ENCODE measurements at regions not wholly inside any gene's neighbourhood (a gene's known extent, or its start where the extent isn't known, plus 50 kb on each side); places are given as distances from the start of the nearest gene placed in this dataset.

DNA sequence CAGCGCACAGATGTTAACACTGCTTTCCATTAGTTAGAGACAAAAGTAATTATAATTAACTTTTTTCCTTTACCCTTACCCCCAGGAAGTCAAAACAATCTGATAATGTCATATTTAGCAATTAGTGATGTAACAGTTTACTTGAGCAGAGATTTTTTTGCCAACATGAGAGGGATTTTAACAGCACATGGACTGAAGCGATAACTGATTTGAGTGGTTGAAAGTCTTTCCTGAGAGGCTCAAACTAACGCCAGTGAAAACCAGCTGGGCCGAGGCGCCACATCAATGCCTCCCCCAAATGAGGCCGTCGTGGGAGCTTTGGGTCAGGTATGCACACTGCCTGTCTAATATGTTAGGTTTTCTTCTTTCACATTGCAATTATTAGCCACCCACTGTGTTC lies 469.9 kb upstream of the SMIM21 start:
- DNase-seq: no peak
- Histone ChIP-seq H3K36me3 (no peaks in the 10 kb centered on the region), H3K9me3 (no peaks in the 10 kb centered on the region), H3K4me3 (no peak overlapping the region), H3K27ac (no peak overlapping the region), H3K4me1 (no peaks in the 10 kb centered on the region), H3K27me3 (no peaks in the 10 kb centered on the region)
- intact Hi-C loops (cut with DNase I): no loop called here
- no peak for ATAC-seq
- TF ChIP-seq, protein P1, sequence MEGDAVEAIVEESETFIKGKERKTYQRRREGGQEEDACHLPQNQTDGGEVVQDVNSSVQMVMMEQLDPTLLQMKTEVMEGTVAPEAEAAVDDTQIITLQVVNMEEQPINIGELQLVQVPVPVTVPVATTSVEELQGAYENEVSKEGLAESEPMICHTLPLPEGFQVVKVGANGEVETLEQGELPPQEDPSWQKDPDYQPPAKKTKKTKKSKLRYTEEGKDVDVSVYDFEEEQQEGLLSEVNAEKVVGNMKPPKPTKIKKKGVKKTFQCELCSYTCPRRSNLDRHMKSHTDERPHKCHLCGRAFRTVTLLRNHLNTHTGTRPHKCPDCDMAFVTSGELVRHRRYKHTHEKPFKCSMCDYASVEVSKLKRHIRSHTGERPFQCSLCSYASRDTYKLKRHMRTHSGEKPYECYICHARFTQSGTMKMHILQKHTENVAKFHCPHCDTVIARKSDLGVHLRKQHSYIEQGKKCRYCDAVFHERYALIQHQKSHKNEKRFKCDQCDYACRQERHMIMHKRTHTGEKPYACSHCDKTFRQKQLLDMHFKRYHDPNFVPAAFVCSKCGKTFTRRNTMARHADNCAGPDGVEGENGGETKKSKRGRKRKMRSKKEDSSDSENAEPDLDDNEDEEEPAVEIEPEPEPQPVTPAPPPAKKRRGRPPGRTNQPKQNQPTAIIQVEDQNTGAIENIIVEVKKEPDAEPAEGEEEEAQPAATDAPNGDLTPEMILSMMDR (IDR thresholded peaks at IDR 0.05): no peak

DNA sequence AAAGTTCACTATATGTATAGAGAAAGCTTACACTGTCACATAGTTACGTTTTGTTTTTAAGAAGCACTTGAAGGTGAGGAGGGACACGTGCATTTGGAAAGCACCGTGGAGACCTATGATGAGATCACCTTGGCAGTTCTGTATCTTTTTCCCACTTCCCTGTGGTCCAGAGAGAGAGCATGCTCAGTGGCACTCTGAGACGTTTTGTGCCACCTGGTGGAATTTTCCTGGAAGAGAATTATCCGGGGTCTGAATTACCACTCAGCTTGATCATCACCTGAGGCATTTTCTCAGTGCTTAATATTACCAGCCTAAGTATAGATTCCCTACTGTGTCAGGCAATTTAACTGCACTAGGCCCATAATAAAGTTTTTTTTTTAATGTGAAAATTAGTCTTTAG lies 469.4 kb upstream of the SMIM21 start:
- intact Hi-C loops (cut with DNase I): no loop called here
- peak in 1 of 4 donors; percentile 26 for DNase-seq
- H3K4me3 ChIP-seq: no peak overlapping the region
- no peaks in the 10 kb centered on the region for H3K36me3 ChIP-seq
- H3K27me3 ChIP-seq: no peaks in the 10 kb centered on the region
- TF ChIP-seq, protein P1 (IDR thresholded peaks at IDR 0.05): no peak
- peak; percentile 53 for ATAC-seq
- H3K9me3 ChIP-seq: no peaks in the 10 kb centered on the region
- no peaks in the 10 kb centered on the region for H3K4me1 ChIP-seq
- no peak overlapping the region for H3K27ac ChIP-seq

DNA sequence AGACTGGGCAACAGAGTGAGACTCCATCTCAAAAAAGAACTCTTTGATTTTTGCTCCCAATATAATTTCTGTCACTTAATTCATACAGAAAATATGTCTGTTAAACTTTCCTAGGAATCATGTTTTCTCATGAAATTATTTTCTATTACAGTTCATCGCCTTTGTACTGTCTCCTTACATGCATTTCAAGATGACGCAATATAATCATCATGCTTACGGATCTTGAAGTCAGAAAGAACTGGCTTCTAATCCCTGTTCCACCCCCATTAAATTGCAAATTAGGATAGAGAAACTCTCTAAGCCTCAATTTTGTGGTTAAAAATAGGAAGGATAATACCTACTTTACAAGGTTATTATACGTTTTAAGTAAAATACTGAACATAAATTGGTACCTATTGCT lies 467.6 kb upstream of the SMIM21 start:
- ATAC-seq: no peak
- no peak for DNase-seq

DNA sequence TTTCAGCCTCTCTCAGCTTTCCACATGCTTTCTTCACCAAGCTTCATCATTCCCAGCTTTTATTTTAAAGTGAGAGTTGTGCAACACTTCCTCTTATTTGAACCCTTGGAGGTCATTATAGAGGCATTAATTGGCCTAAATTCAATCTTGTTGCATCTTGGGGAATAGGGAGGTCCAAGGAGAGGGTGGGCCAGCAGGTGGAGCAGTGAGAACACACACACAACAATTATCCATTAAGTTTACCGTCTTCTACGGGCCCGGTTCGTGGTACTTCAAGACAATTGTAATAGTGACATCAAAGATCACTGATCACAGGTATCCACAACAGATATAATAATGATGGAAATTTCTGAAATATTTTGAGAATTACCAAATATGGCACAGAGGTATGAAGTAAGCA lies 457.2 kb upstream of the SMIM21 start:
- Histone ChIP-seq H3K27me3 (no peaks in the 10 kb centered on the region), H3K4me1 (no peaks in the 10 kb centered on the region), H3K4me3 (no peak overlapping the region), H3K9me3 (peaks cover 0 to 2% of the 10 kb centered on the region in 2 donors), H3K27ac (no peak overlapping the region), H3K36me3 (no peaks in the 10 kb centered on the region)
- intact Hi-C loops (cut with DNase I): no loop called here
- ATAC-seq: no peak
- DNase-seq: no peak
- TF ChIP-seq, protein P1 (IDR thresholded peaks at IDR 0.05): no peak

More for the DNA sequence above, 467.6 kb upstream of the SMIM21 start:
- H3K4me3 ChIP-seq: no peak overlapping the region
- H3K27me3 ChIP-seq: no peaks in the 10 kb centered on the region
- H3K27ac ChIP-seq: no peak overlapping the region
- no peaks in the 10 kb centered on the region for H3K4me1 ChIP-seq
- intact Hi-C loops (cut with DNase I): no loop called here
- TF ChIP-seq, protein P1 (IDR thresholded peaks at IDR 0.05): no peak
- no peaks in the 10 kb centered on the region for H3K36me3 ChIP-seq
- H3K9me3 ChIP-seq: no peaks in the 10 kb centered on the region

DNA sequence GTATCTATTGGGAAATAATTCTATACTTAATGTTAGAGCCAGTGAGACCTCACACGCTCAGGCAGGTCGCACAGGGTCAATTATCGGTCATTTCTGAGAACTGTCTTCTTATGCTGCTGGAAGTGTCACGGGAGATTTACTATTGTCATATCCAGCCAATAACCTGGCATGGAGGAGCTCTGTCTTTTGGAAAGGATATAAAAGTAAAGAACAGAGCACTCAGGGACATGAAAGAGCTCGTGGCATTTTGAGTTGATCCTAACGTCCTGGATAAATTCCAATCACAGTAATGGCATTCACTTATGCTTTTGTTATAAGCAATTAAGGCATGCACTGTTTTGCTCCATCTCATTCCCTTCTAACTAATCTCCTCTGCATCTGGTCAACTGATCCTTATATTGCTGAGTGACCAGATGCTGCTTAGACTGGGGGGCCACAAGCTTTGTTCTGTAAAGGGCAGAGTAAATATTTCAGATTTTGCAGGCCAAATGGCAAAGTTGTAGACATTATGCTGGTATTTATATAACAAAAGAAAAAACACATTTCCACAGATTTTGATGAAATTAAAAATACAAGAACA lies 453.5 kb upstream of the SMIM21 start:
- H3K9me3 ChIP-seq: peaks cover 0 to 5% of the 10 kb centered on the region in 2 donors
- DNase-seq (peak in 1 of 4 donors; percentile 48), ATAC-seq (no peak)
- TF ChIP-seq, protein P1 (IDR thresholded peaks at IDR 0.05): no peak
- no peak overlapping the region for H3K27ac ChIP-seq
- no peaks in the 10 kb centered on the region for H3K36me3 ChIP-seq
- no peak overlapping the region for H3K4me3 ChIP-seq
- no peaks in the 10 kb centered on the region for H3K4me1 ChIP-seq
- H3K27me3 ChIP-seq: no peaks in the 10 kb centered on the region
- intact Hi-C loops (cut with DNase I): no loop called here
